Gastrocnemius medialis (tissue), 4 donors: ENCODE measurements at regions not wholly inside any gene's neighbourhood (a gene's known extent, or its start where the extent isn't known, plus 50 kb on each side); places are given as distances from the start of the nearest gene placed in this dataset.

Experiments used
- ATAC-seq, 2 donors: fragments of 150-250 bp; one replicate each; pipeline ENCODE4 v1.9.1; 2016
- DNase-seq, 2 donors: peaks; one replicate each; pipeline ENCODE4 v3.0.0-alpha.2; 2019
- H3K27ac ChIP-seq, 4 donors: fragments of 200-600 bp; sonication (generic); 1 replicate in 1 of 4; 2 replicates in 3 of 4; pipeline ENCODE4 v1.5.1; 2016 to 2018; ENCODE audit warnings: mild to moderate bottlenecking in 2 of 4, moderate library complexity in 1 of 4
- H3K27me3 ChIP-seq, 3 donors: fragments of 200-600 bp; sonication (generic) in 2 of 3; 1 replicate in 1 of 3; 2 replicates in 2 of 3; pipeline versions ENCODE4 v1.5.1 to v1.6.0; 2016 to 2019; ENCODE audit warnings: mild to moderate bottlenecking in 1 of 3, moderate library complexity in 1 of 3
- H3K36me3 ChIP-seq, 2 donors: fragments of 200-600 bp; sonication (generic) in 1 of 2; one replicate each; pipeline ENCODE4 v1.5.1; 2017 to 2018
- H3K4me1 ChIP-seq, 2 donors: fragments of 200-600 bp; sonication (generic) in 1 of 2; one replicate each; pipeline ENCODE4 v1.5.1; 2016 to 2017; ENCODE audit warnings: mild to moderate bottlenecking in 2 of 2
- H3K4me3 ChIP-seq, 4 donors: fragments of 200-600 bp; sonication (generic) in 3 of 4; 1 replicate in 1 of 4; 2 replicates in 3 of 4; pipeline ENCODE4 v1.5.1; 2016 to 2019; ENCODE audit warnings: mild to moderate bottlenecking in 2 of 4
- H3K9me3 ChIP-seq, 3 donors: fragments of 200-600 bp; sonication (generic) in 2 of 3; 1 replicate in 1 of 3; 2 replicates in 2 of 3; pipeline ENCODE4 v1.5.1; 2016 to 2019
- CTCF ChIP-seq, 5 experiments: fragments of 450-650 bp in 3 of 5; fragments of 200-600 bp in 2 of 5; sonication (generic) in 2 of 5; IDR thresholded peaks in 4 of 5; conservative IDR thresholded peaks in 1 of 5; 1 replicate in 4 of 5; 2 replicates in 1 of 5; pipeline ENCODE4 v1.5.1; 2016 to 2019; ENCODE audit warnings: antibody characterized with exemption in 5 of 5, mild to moderate bottlenecking in 3 of 5, moderate library complexity in 3 of 5
- POLR2A ChIP-seq, 2 donors: fragments of 450-650 bp; IDR thresholded peaks; one replicate each; pipeline ENCODE4 v1.6.1; 2017; ENCODE audit warnings: antibody characterized with exemption in 2 of 2, mild to moderate bottlenecking in 2 of 2, moderate library complexity in 2 of 2
- in situ Hi-C, 4 donors: fragments of 200-750 bp; cut with MboI; loops; one replicate each; pipeline versions ENCODE4 v1.15.0 to v1.8.0; 2017; ENCODE audit warnings: low sequenced_read_pairs in 4 of 4
- intact Hi-C: fragments of 100-400 bp; cut with DNase I; formaldehyde crosslinking; loops from one replicate; pipeline ENCODE4 v1.15.1; 2023; ENCODE audit warnings: low total_unique reads

GRCh38 chr15:98324341-98324970 is 323.9 kb upstream of the IGF1R start:
- no peak overlapping the region for H3K27ac ChIP-seq
- DNase-seq (no peak), ATAC-seq (no peak)
- no peak for TF ChIP-seq POLR2A (IDR thresholded peaks at IDR 0.05)
- TF ChIP-seq CTCF (IDR thresholded peaks at IDR 0.05 in 4 of 5, conservative IDR thresholded peaks at IDR 0.05 in 1 of 5), result no peak
- in situ Hi-C loops, result no loop called here
- intact Hi-C loops, result no loop called here
- no peaks in the 10 kb centered on the region for H3K27me3 ChIP-seq
- H3K9me3 ChIP-seq, result no peaks in the 10 kb centered on the region
- no peaks in the 10 kb centered on the region for H3K4me1 ChIP-seq
- H3K36me3 ChIP-seq, result no peaks in the 10 kb centered on the region
- H3K4me3 ChIP-seq, result no peak overlapping the region

GRCh38 chr15:98326804-98327203 is 321.5 kb upstream of the IGF1R start:
- no peak for TF ChIP-seq CTCF (IDR thresholded peaks at IDR 0.05 in 4 of 5, conservative IDR thresholded peaks at IDR 0.05 in 1 of 5)
- TF ChIP-seq POLR2A (IDR thresholded peaks at IDR 0.05), result no peak
- intact Hi-C loops, result no loop called here
- no peaks in the 10 kb centered on the region for H3K4me1 ChIP-seq
- ATAC-seq (no peak), DNase-seq (no peak)
- no peaks in the 10 kb centered on the region for H3K27me3 ChIP-seq
- H3K9me3 ChIP-seq, result no peaks in the 10 kb centered on the region
- H3K36me3 ChIP-seq, result no peaks in the 10 kb centered on the region
- H3K4me3 ChIP-seq, result no peak overlapping the region
- no peak overlapping the region for H3K27ac ChIP-seq
- in situ Hi-C loops, result no loop called here

- no peaks in the 10 kb centered on the region for H3K9me3 ChIP-seq
- no peaks in the 10 kb centered on the region for H3K36me3 ChIP-seq
- H3K4me1 ChIP-seq, result no peaks in the 10 kb centered on the region
- TF ChIP-seq CTCF (IDR thresholded peaks at IDR 0.05 in 4 of 5, conservative IDR thresholded peaks at IDR 0.05 in 1 of 5) (no peak), POLR2A (IDR thresholded peaks at IDR 0.05) (no peak)
- H3K4me3 ChIP-seq, result no peak overlapping the region
- ATAC-seq (no peak), DNase-seq (no peak)
- intact Hi-C loops, result no loop called here
- H3K27me3 ChIP-seq, result no peaks in the 10 kb centered on the region
- H3K27ac ChIP-seq, result no peak overlapping the region
- in situ Hi-C loops, result no loop called here
Measured at GRCh38 chr15:98330258-98330657, 318.1 kb upstream of the IGF1R start.

- in situ Hi-C loops (no loop called here), intact Hi-C loops (no loop called here)
- H3K27me3 ChIP-seq, result no peaks in the 10 kb centered on the region
- no peaks in the 10 kb centered on the region for H3K36me3 ChIP-seq
- H3K9me3 ChIP-seq, result no peaks in the 10 kb centered on the region
- H3K27ac ChIP-seq, result no peak overlapping the region
- H3K4me3 ChIP-seq, result no peak overlapping the region
- H3K4me1 ChIP-seq, result no peaks in the 10 kb centered on the region
- ATAC-seq (no peak), DNase-seq (no peak)
- TF ChIP-seq CTCF (IDR thresholded peaks at IDR 0.05 in 4 of 5, conservative IDR thresholded peaks at IDR 0.05 in 1 of 5), result no peak
- no peak for TF ChIP-seq POLR2A (IDR thresholded peaks at IDR 0.05)
Measured at GRCh38 chr15:98330692-98331435, 317.5 kb upstream of the IGF1R start.
